Esophagus squamous epithelium (tissue), 5 donors: ENCODE measurements at regions not wholly inside any gene's neighbourhood (a gene's known extent, or its start where the extent isn't known, plus 50 kb on each side); places are given as distances from the start of the nearest gene placed in this dataset.

Experiments
- DNase-seq: peaks from one replicate; lab custom pipeline; 2025; lab: John Stamatoyannopoulos, UW
- H3K27ac ChIP-seq, 4 donors: fragments of 200-600 bp; sonication (generic); one replicate each; pipeline ENCODE4 v1.5.1; 2016 to 2019; ENCODE audit warnings: mild to moderate bottlenecking in 1 of 4
- H3K27me3 ChIP-seq, 4 donors: fragments of 200-600 bp; sonication (generic); 1 replicate in 3 of 4; 2 replicates in 1 of 4; pipeline versions ENCODE4 v1.5.1 to v1.6.0; 2017 to 2021; ENCODE audit warnings: antibody characterized with exemption in 1 of 4
- H3K36me3 ChIP-seq, 3 donors: fragments of 200-600 bp; sonication (generic); one replicate each; pipeline ENCODE4 v1.5.1; 2016 to 2019
- H3K4me1 ChIP-seq, 3 donors: fragments of 200-600 bp; sonication (generic); one replicate each; pipeline ENCODE4 v1.5.1; 2017 to 2019
- H3K4me3 ChIP-seq, 4 donors: fragments of 200-600 bp; sonication (generic); 1 replicate in 3 of 4; 2 replicates in 1 of 4; pipeline ENCODE4 v1.5.1; 2016 to 2019; ENCODE audit warnings: mild to moderate bottlenecking in 2 of 4, moderate library complexity in 1 of 4
- H3K9me3 ChIP-seq, 3 donors: fragments of 200-600 bp; sonication (generic); one replicate each; pipeline ENCODE4 v1.5.1; 2016 to 2019
- POLR2A ChIP-seq, 4 donors: fragments of 450-650 bp; IDR thresholded peaks; one replicate each; pipeline ENCODE4 v1.6.1; 2017; ENCODE audit warnings: antibody characterized with exemption in 4 of 4, mild to moderate bottlenecking in 4 of 4, moderate library complexity in 3 of 4
- WGBS, 2 donors: methylation state at CpG; one replicate each; pipeline ENCODE4 v1.1.5; 2018; 5-methylcytosine and 5-hydroxymethylcytosine counted together
- intact Hi-C: fragments of 100-400 bp; cut with DNase I; formaldehyde crosslinking; loops from one replicate; pipeline ENCODE4 v1.15.0; 2022
- TF ChIP-seq, protein P1 (sequence below), 6 experiments: fragments of 450-650 bp in 4 of 6; fragments of 200-600 bp in 2 of 6; sonication (generic) in 2 of 6; IDR thresholded peaks; one replicate each; pipeline ENCODE4 v1.5.1; 2016 to 2019; ENCODE audit warnings: antibody characterized with exemption in 6 of 6, mild to moderate bottlenecking in 4 of 6, moderate library complexity in 4 of 6
- donor health status: DM: yes; HTN: yes; CAD: no.

DNA sequence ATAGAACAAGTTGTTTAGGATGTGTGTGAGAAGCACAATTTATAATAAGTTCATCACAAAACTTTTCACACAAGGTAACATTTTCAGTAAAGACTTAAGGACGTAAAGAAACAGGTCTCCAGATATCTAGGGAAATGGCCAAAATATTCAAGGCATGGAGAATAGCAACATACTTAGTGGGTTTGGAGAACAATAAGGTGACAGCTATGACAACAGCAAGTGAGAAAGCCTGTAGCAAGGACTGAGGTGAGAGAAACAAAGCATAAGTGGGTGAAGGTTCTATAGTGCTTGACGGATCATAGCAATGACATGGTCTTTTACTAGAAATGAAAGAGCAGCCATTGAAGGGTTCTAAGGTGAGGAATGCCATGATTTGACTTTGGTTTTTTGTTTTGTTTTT is 1337.3 kb downstream of the PCDH18 start:
- H3K9me3 ChIP-seq: no peaks in the 10 kb centered on the region
- WGBS, 2 donors: 81 to 89% methylated on average over 2 of the region's 2 CpGs
- H3K27me3 ChIP-seq: no peaks in the 10 kb centered on the region
- H3K36me3 ChIP-seq: no peaks in the 10 kb centered on the region
- H3K27ac ChIP-seq: no peak overlapping the region
- no peaks in the 10 kb centered on the region for H3K4me1 ChIP-seq
- DNase-seq: no peak
- TF ChIP-seq, protein P1, sequence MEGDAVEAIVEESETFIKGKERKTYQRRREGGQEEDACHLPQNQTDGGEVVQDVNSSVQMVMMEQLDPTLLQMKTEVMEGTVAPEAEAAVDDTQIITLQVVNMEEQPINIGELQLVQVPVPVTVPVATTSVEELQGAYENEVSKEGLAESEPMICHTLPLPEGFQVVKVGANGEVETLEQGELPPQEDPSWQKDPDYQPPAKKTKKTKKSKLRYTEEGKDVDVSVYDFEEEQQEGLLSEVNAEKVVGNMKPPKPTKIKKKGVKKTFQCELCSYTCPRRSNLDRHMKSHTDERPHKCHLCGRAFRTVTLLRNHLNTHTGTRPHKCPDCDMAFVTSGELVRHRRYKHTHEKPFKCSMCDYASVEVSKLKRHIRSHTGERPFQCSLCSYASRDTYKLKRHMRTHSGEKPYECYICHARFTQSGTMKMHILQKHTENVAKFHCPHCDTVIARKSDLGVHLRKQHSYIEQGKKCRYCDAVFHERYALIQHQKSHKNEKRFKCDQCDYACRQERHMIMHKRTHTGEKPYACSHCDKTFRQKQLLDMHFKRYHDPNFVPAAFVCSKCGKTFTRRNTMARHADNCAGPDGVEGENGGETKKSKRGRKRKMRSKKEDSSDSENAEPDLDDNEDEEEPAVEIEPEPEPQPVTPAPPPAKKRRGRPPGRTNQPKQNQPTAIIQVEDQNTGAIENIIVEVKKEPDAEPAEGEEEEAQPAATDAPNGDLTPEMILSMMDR (IDR thresholded peaks at IDR 0.05): no peak
- TF ChIP-seq POLR2A (IDR thresholded peaks at IDR 0.05): no peak
- intact Hi-C loops: no loop called here
- no peak overlapping the region for H3K4me3 ChIP-seq

DNA sequence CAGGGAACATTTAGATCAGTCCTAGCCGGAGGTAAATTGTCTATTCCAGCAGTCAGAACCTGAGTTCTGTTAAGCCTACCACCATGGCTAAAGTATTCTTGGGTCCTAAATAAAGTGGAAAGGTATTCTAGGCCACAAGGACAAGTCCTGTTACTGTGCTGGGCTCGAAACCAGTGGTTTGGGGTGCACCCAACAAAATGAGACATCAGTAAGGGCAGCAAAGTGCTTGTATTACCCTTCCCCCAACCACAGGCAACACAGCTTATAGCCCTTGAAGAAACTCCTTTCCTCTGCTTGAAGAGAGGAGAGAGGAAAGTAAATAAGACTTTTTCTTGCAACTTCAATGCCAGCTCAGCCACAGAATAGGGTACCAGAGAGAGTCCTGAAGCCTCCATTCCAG is 1345.6 kb downstream of the PCDH18 start:
- no peaks in the 10 kb centered on the region for H3K27me3 ChIP-seq
- H3K27ac ChIP-seq: no peak overlapping the region
- WGBS, 2 donors: 70 to 75% methylated on average over 2 of the region's 2 CpGs
- DNase-seq: no peak
- no peaks in the 10 kb centered on the region for H3K4me1 ChIP-seq
- H3K4me3 ChIP-seq: no peak overlapping the region
- H3K9me3 ChIP-seq: no peaks in the 10 kb centered on the region
- TF ChIP-seq POLR2A (IDR thresholded peaks at IDR 0.05): no peak
- TF ChIP-seq, protein P1 (IDR thresholded peaks at IDR 0.05): no peak
- intact Hi-C loops: no loop called here
- H3K36me3 ChIP-seq: no peaks in the 10 kb centered on the region

DNA sequence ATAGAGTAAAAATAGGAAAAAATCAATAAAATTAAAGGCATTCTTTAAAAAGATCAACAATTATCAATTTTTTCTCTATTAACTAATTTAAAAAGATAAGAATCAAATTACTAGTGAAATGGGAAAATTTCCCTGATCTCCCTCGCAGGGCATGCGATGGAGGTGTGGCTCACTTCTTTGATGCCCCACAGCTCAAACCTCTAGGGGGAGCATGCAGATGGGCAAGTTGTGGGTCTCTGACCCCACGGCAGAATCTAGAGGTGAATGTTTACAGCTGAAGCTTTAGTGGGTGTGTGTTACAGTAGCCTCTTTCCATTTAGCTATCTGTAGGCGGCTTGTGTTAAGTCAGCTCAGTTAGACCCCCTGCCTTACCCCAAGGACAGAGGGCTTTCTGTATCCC is 1348.8 kb downstream of the PCDH18 start:
- Histone ChIP-seq H3K36me3 (no peaks in the 10 kb centered on the region), H3K9me3 (no peaks in the 10 kb centered on the region), H3K27me3 (no peaks in the 10 kb centered on the region), H3K4me3 (no peak overlapping the region), H3K4me1 (no peaks in the 10 kb centered on the region), H3K27ac (no peak overlapping the region)
- intact Hi-C loops: no loop called here
- DNase-seq: no peak
- WGBS, 2 donors: 83 to 86% methylated on average over 3 to 4 of the region's 4 CpGs
- no peak for TF ChIP-seq POLR2A (IDR thresholded peaks at IDR 0.05)
- TF ChIP-seq, protein P1 (IDR thresholded peaks at IDR 0.05): no peak

DNA sequence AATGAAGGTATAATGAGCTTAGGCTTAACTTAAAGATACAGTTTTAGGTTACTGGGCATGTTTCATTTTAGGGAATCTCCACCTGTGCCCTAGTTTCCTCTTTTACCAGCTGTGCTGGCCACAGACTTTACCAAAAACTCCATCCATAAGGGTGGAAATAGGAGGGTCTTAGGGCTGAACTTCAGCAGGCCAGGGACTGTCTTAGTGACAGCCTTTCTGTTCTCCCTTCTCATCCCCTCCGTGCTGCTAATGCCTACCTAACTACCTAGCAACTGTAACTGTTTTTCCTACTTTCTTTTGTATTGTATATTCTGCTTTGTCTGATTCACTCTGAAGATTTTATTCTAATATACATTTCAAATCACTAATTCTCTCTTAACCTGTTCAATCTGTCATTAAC is 1375.3 kb downstream of the PCDH18 start:
- H3K27ac ChIP-seq: no peak overlapping the region

DNA sequence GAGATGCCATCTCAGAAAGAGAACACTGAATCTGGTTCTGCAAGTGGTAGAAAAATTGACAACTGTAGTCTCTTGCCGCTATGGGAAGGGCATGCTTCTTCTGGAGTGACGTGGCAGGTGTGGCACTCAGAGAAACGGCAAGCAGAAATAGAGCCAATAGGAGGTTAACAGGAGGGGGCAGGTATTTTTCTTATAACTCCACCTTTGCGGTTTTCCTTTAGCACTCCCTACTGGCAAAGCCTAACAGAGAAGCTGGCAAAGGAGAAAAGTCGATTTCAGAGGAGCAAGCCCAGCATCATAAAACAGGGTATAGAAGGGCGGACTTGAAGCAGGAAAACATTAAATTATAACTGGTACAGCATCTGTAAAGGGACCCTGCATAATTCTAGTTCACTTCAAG is 1382.2 kb downstream of the PCDH18 start:
- Histone ChIP-seq H3K36me3 (no peaks in the 10 kb centered on the region), H3K27me3 (no peaks in the 10 kb centered on the region), H3K9me3 (no peaks in the 10 kb centered on the region), H3K27ac (no peak overlapping the region), H3K4me3 (no peak overlapping the region), H3K4me1 (no peaks in the 10 kb centered on the region)
- intact Hi-C loops: no loop called here
- TF ChIP-seq POLR2A (IDR thresholded peaks at IDR 0.05): no peak
- TF ChIP-seq, protein P1 (IDR thresholded peaks at IDR 0.05): no peak
- WGBS, 2 donors: 62 to 71% methylated on average over 6 of the region's 6 CpGs
- no peak for DNase-seq

More for the DNA sequence above, 1375.3 kb downstream of the PCDH18 start:
- TF ChIP-seq, protein P1 (IDR thresholded peaks at IDR 0.05): no peak
- Histone ChIP-seq H3K36me3 (no peaks in the 10 kb centered on the region), H3K4me3 (no peak overlapping the region), H3K9me3 (no peaks in the 10 kb centered on the region), H3K27me3 (no peaks in the 10 kb centered on the region), H3K4me1 (no peaks in the 10 kb centered on the region)
- intact Hi-C loops: no loop called here
- WGBS, 2 donors: 28 to 42% methylated on average over 1 of the region's 1 CpG
- no peak for DNase-seq
